Neural crest cell (in vitro differentiated cells): ENCODE measurements at regions not wholly inside any gene's neighbourhood (a gene's known extent, or its start where the extent isn't known, plus 50 kb on each side); places are given as distances from the start of the nearest gene placed in this dataset.

Source experiments
- DNase-seq: peaks from one replicate; pipeline ENCODE4 v3.0.0; 2021; ENCODE audit warnings: low read depth, mixed read lengths, low spot score
- H3K27ac Mint-ChIP-seq: one replicate; pipeline ENCODE4 v1.8.0; 2021; ENCODE audit warnings: mild to moderate bottlenecking, mixed read lengths; ENCODE audit not compliant: unreplicated experiment
- H3K27me3 Mint-ChIP-seq: 2 replicates; pipeline ENCODE4 v1.8.0; 2021; ENCODE audit warnings: low read depth, mild to moderate bottlenecking, mixed read lengths
- H3K36me3 Mint-ChIP-seq: 2 replicates; pipeline ENCODE4 v1.8.0; 2021; ENCODE audit warnings: low read depth, mild to moderate bottlenecking, mixed read lengths
- H3K4me1 Mint-ChIP-seq: 2 replicates; pipeline ENCODE4 v1.8.0; 2021; ENCODE audit warnings: mixed read lengths
- H3K4me3 Mint-ChIP-seq: one replicate; pipeline ENCODE4 v1.8.0; 2021; ENCODE audit warnings: mild to moderate bottlenecking, mixed read lengths
- H3K9me3 Mint-ChIP-seq: 2 replicates; pipeline ENCODE4 v1.8.0; 2021; ENCODE audit warnings: mixed read lengths
- TF ChIP-seq, protein P1 (sequence below): fragments of 200-600 bp; sonication (generic); conservative IDR thresholded peaks from 2 replicates; pipeline ENCODE4 v1.5.0; 2021; ENCODE audit warnings: antibody characterized with exemption, mild to moderate bottlenecking

DNA sequence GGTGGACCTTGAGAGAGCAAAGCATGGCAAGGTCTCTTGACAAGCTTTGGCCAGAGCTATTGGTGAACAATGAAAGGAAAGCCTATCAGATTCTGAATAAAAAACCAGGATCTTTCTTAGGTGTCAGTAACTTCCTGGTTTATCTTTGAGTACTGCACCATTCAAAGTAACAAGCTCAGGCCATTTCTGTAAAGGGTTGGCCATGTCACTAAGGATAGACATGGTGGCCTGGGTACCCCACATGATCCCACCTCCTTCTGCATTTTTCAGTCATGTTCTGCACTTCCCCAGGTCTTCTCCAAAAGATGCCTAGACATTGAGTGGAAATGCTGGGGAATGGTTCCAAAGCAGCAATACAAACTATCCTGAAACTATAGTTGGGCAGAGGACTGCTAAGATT lies 242.0 kb downstream of the ARHGAP12 start:
- Mint-ChIP-seq H3K36me3 (peaks cover 52% of the 10 kb centered on the region), H3K4me3 (no peak overlapping the region), H3K27ac (no peak overlapping the region), H3K27me3 (no peaks in the 10 kb centered on the region), H3K9me3 (peaks cover 54% of the 10 kb centered on the region), H3K4me1 (no peaks in the 10 kb centered on the region)
- TF ChIP-seq, protein P1, sequence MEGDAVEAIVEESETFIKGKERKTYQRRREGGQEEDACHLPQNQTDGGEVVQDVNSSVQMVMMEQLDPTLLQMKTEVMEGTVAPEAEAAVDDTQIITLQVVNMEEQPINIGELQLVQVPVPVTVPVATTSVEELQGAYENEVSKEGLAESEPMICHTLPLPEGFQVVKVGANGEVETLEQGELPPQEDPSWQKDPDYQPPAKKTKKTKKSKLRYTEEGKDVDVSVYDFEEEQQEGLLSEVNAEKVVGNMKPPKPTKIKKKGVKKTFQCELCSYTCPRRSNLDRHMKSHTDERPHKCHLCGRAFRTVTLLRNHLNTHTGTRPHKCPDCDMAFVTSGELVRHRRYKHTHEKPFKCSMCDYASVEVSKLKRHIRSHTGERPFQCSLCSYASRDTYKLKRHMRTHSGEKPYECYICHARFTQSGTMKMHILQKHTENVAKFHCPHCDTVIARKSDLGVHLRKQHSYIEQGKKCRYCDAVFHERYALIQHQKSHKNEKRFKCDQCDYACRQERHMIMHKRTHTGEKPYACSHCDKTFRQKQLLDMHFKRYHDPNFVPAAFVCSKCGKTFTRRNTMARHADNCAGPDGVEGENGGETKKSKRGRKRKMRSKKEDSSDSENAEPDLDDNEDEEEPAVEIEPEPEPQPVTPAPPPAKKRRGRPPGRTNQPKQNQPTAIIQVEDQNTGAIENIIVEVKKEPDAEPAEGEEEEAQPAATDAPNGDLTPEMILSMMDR, result no peak
- no peak for DNase-seq

DNA sequence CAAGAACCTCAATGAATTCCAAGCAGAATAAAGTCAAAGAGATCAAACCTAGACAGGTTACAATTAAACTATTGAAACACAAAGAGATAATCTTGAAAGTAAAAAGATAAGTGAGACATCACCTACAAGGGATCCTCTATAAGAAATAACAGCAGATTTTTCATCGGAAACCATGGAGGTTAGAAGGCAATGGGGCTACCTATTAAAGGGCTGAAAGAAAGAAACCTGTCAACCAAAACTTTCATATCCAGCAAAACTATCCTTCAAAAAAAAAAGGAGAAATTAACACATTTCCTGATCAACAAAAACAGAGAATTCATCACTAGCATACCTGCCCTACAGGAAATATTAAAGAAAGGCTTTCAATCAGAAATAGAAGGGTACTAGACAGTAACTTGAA lies 244.9 kb downstream of the ARHGAP12 start:
- no peak overlapping the region for H3K4me3 Mint-ChIP-seq
- H3K36me3 Mint-ChIP-seq, result peaks cover 34% of the 10 kb centered on the region
- no peaks in the 10 kb centered on the region for H3K27me3 Mint-ChIP-seq
- H3K9me3 Mint-ChIP-seq, result peaks cover 38% of the 10 kb centered on the region
- H3K4me1 Mint-ChIP-seq, result peaks cover 20% of the 10 kb centered on the region
- no peak overlapping the region for H3K27ac Mint-ChIP-seq
- TF ChIP-seq, protein P1, result no peak
- DNase-seq, result no peak

DNA sequence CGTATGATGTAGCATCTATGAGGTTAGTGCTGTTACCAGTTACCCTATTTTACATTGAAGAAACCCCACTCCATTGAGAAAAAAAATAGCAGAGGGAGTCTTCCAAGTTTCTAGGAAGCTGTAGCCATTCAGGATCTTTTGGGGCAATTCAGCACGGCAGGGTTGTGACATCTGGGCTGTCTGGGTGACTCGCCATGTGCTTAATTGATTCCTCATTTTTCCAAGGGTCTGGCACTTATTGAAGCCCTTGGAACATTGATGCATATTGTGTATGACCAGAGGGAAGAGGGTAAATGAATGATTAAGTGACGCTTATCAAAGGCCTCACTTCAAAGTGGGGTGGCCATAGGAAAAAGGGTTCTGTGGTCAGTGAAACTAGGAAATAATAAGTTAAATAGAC lies 248.7 kb downstream of the ARHGAP12 start:
- no peak for DNase-seq
- Mint-ChIP-seq H3K4me3 (no peak overlapping the region), H3K36me3 (peaks cover 25% of the 10 kb centered on the region), H3K27ac (peak overlapping the region; percentile 60), H3K4me1 (peaks cover 44% of the 10 kb centered on the region), H3K27me3 (no peaks in the 10 kb centered on the region), H3K9me3 (peaks cover 29% of the 10 kb centered on the region)
- TF ChIP-seq, protein P1, result no peak

DNA sequence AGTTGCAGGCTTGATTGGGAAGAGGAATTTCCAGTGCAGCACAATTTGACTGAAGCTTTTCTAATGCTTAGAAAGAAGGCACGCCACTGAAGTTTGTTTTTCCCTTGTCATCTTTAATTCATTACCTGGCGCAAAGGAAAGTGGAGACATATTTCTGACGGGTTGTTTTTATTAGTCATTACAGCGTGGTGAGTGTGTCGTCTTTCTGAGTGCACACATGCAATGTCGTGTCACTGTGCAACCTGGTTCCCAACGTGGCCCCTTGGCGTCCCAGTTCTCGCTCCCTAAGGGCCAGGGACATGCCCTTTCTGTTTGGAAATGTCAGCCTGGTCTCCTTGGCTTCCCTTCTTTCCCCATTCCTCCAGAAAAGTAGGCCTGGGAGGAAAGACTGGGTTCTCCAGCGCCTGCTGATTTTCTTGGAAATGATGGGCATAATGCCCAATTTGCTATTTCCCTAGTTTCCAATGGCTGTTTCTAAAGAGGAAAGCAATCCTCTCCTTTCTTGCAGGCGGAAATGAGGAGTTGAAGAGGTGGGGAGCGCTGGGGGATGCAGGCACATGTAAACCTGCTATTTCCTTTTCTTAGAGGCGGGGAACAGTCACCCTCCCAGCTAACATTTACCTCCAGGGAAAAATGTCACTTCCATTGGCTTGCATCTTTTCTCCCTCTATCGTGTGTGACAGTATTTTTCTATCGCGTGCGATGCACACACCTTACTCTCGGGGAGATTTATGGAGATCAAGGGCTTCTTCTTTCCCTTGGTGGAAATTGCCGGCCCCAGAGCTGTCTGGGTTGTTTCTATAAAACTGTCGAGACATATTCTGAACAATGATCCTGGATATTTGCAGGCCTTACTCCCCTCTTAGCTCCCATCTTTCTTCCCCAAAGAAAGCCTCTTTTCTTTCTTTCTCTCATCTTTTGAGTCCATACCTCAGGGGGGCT lies 249.8 kb downstream of the ARHGAP12 start:
- H3K27ac Mint-ChIP-seq, result peak overlapping the region; percentile 94
- H3K9me3 Mint-ChIP-seq, result peaks cover 29% of the 10 kb centered on the region
- peaks cover 26% of the 10 kb centered on the region for H3K36me3 Mint-ChIP-seq

DNA sequence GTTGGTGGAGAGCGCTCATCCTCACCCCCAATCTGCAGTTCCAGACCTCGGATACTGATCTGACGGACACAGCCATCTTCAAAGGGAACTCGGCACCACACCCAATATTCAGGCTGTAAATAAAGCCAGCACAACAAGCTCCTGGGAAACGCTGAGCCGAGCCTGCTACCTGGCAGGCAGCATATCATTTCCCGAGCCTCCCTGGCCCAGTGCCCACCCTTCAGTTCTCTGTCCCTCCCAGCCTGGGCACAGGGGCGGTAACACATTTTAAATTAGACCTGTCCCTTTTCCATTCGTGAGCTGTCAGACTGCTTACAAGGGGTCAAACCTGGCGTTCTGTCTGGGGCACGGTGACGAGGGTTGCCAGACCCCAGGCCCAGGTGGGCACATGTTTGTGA lies 250.5 kb downstream of the ARHGAP12 start:
- H3K27ac Mint-ChIP-seq, result peak overlapping the region; percentile 100
- no peaks in the 10 kb centered on the region for H3K27me3 Mint-ChIP-seq
- H3K4me3 Mint-ChIP-seq, result peak overlapping the region; percentile 85
- TF ChIP-seq, protein P1, result no peak
- H3K36me3 Mint-ChIP-seq, result peaks cover 25% of the 10 kb centered on the region
- H3K9me3 Mint-ChIP-seq, result peaks cover 27% of the 10 kb centered on the region
- DNase-seq, result no peak
- H3K4me1 Mint-ChIP-seq, result peaks cover 44% of the 10 kb centered on the region

More for the DNA sequence above, 249.8 kb downstream of the ARHGAP12 start:
- Mint-ChIP-seq H3K4me3 (no peak overlapping the region), H3K27me3 (no peaks in the 10 kb centered on the region), H3K4me1 (peaks cover 44% of the 10 kb centered on the region)
- TF ChIP-seq, protein P1, result no peak
- DNase-seq, result no peak
